GM13977 (cell line): ENCODE measurements at regions not wholly inside any gene's neighbourhood (a gene's known extent, or its start where the extent isn't known, plus 50 kb on each side); places are given as distances from the start of the nearest gene placed in this dataset.
"Not testable (repeated sequence)": the region's sequence is repeated elsewhere in the genome, so short reads cannot be mapped to it uniquely, and the experiment has no call there.

Source experiments
- DNase-seq: peaks from one replicate; pipeline ENCODE4 v3.0.0; 2012; ENCODE audit warnings: low spot score
- CTCF ChIP-seq: IDR thresholded peaks from 2 replicates; pipeline ENCODE4 v1.5.1; 2012; ENCODE audit warnings: mild to moderate bottlenecking, control low read depth; ENCODE audit not compliant: insufficient read depth; ENCODE audit errors: extremely low read depth, missing control alignments
- in situ Hi-C: fragments of 300-500 bp; cut with MboI; formaldehyde crosslinking; loops from one replicate; pipeline ENCODE4 v1.12.0; 2022; ENCODE audit warnings: low sequenced_read_pairs, low pct_unique_long_range_greater_than_20kb, mixed read lengths, inconsistent platforms; ENCODE audit not compliant: unreplicated experiment

GRCh38 chr3:180433152-180433551 lies 168.8 kb upstream of the TTC14 start:
- no peak for DNase-seq
- in situ Hi-C loops, result no loop called here
- no peak for TF ChIP-seq CTCF

- in situ Hi-C loops, result no loop called here
- no peak for TF ChIP-seq CTCF
- DNase-seq, result no peak
Measured at GRCh38 chr3:180447136-180447535, 154.8 kb upstream of the TTC14 start.

- DNase-seq, in situ Hi-C loops: not testable (repeated sequence)
Measured at GRCh38 chr3:180448407-180448806, 153.6 kb upstream of the TTC14 start.

- no peak for TF ChIP-seq CTCF
- in situ Hi-C loops, result no loop called here
Measured at GRCh38 chr3:180457225-180457624, 144.7 kb upstream of the TTC14 start.

GRCh38 chr3:180466401-180467011 lies 135.5 kb upstream of the TTC14 start:
- in situ Hi-C loops, result no loop called here
- no peak for DNase-seq
- TF ChIP-seq CTCF, result no peak

More at GRCh38 chr3:180457225-180457624, 144.7 kb upstream of the TTC14 start:
- DNase-seq, result no peak

- no peak for TF ChIP-seq CTCF
- in situ Hi-C loops, result no loop called here
- no peak for DNase-seq
Measured at GRCh38 chr3:180467177-180467576, 134.8 kb upstream of the TTC14 start.

GRCh38 chr3:180469149-180469548 lies 132.8 kb upstream of the TTC14 start:
- in situ Hi-C loops, result no loop called here
- no peak for TF ChIP-seq CTCF

More at GRCh38 chr3:180469149-180469548, 132.8 kb upstream of the TTC14 start:
- no peak for DNase-seq
